Common myeloid progenitor, CD34-positive (primary cell): ENCODE measurements at regions not wholly inside any gene's neighbourhood (a gene's known extent, or its start where the extent isn't known, plus 50 kb on each side); places are given as distances from the start of the nearest gene placed in this dataset.
A peak's percentile ranks its signal among the peaks of the same experiment; 100 is the strongest.

Experiments used
- CTCF ChIA-PET: fragments of 350-600 bp; sonication (Branson Sonifier 250); formaldehyde crosslinking; loops from one replicate; lab custom pipeline; 2021; ENCODE audit warnings: antibody characterized with exemption; lab: Charles Lee
- POLR2A ChIA-PET: fragments of 350-600 bp; sonication (Branson Sonifier 250); formaldehyde crosslinking; loops from one replicate; lab custom pipeline; 2021; ENCODE audit warnings: antibody characterized with exemption; lab: Charles Lee
- DNase-seq, 3 donors: peaks; one replicate each; pipeline versions ENCODE4 v3.0.0 to v3.0.0-alpha.2; 2013
- H3K27ac ChIP-seq, 2 experiments: 1 replicate in 1 of 2; 2 replicates in 1 of 2; pipeline ENCODE4 v1.7.0; 2013; ENCODE audit warnings: inconsistent platforms in 2 of 2, low read length in 2 of 2, mild to moderate bottlenecking in 2 of 2, low read depth in 1 of 2, moderate library complexity in 1 of 2; ENCODE audit not compliant: severe bottlenecking in 2 of 2, insufficient read depth in 1 of 2, poor library complexity in 1 of 2
- H3K27me3 ChIP-seq, 5 experiments: replicated peaks in 2 of 5; 1 replicate in 3 of 5; 2 replicates in 2 of 5; pipeline versions ENCODE4 v1.6.1 to v1.7.0; 2013; ENCODE audit warnings: low read length in 4 of 5, mild to moderate bottlenecking in 2 of 5, moderate library complexity in 2 of 5, inconsistent platforms in 1 of 5; ENCODE audit not compliant: insufficient read depth in 5 of 5, control insufficient read depth in 4 of 5
- H3K36me3 ChIP-seq, 4 experiments: 1 replicate in 2 of 4; 2 replicates in 2 of 4; pipeline versions ENCODE4 v1.6.1 to v1.7.0; 2013; ENCODE audit warnings: low read length in 3 of 4, control low read depth in 1 of 4, mild to moderate bottlenecking in 1 of 4; ENCODE audit not compliant: control insufficient read depth in 4 of 4, insufficient read depth in 4 of 4
- H3K4me1 ChIP-seq, 4 experiments: 1 replicate in 3 of 4; 2 replicates in 1 of 4; pipeline versions ENCODE4 v1.6.1 to v1.7.1; 2013; ENCODE audit warnings: low read length in 3 of 4, mild to moderate bottlenecking in 3 of 4, control low read depth in 1 of 4, inconsistent platforms in 1 of 4, moderate library complexity in 1 of 4; ENCODE audit not compliant: control insufficient read depth in 4 of 4, insufficient read depth in 4 of 4; ENCODE audit errors: control extremely low read depth in 1 of 4
- H3K4me3 ChIP-seq, 7 experiments: 1 replicate in 4 of 7; 2 replicates in 3 of 7; pipeline versions ENCODE4 v1.5.1 to v1.7.0; 2013; ENCODE audit warnings: mild to moderate bottlenecking in 7 of 7, low read length in 6 of 7, moderate library complexity in 6 of 7, inconsistent platforms in 2 of 7, low read depth in 2 of 7, control low read depth in 1 of 7; ENCODE audit not compliant: insufficient read depth in 4 of 7, control insufficient read depth in 1 of 7; ENCODE audit errors: extremely low read depth in 1 of 7
- H3K9me3 ChIP-seq, 5 experiments: 1 replicate in 4 of 5; 2 replicates in 1 of 5; pipeline versions ENCODE4 v1.6.1 to v1.7.1; 2013; ENCODE audit warnings: low read length in 4 of 5, mild to moderate bottlenecking in 2 of 5, inconsistent platforms in 1 of 5, low read depth in 1 of 5, moderate library complexity in 1 of 5; ENCODE audit not compliant: control insufficient read depth in 4 of 5, insufficient read depth in 2 of 5; ENCODE audit errors: control extremely low read depth in 1 of 5
- WGBS: methylation state at CpG from one replicate; pipeline ENCODE4 v1.1.5; 2013; ENCODE audit not compliant: insufficient coverage; 5-methylcytosine and 5-hydroxymethylcytosine counted together

GRCh38 chr4:59983852-59984251 lies 1216.3 kb upstream of the ADGRL3 start:
- ChIA-PET CTCF (no interaction called here), POLR2A (no interaction called here)
- Histone ChIP-seq H3K9me3 (no peaks in the 10 kb centered on the region), H3K27me3 (no peaks in the 10 kb centered on the region), H3K4me1 (no peaks in the 10 kb centered on the region), H3K36me3 (no peaks in the 10 kb centered on the region), H3K27ac (no peak overlapping the region), H3K4me3 (no peak overlapping the region)
- no CpG with 5 or more reads among the region's 1 CpG for WGBS
- no peak for DNase-seq

GRCh38 chr4:59987289-59987688 lies 1212.8 kb upstream of the ADGRL3 start:
- 100% methylated on average over 1 of the region's 1 CpG for WGBS
- no peaks in the 10 kb centered on the region for H3K36me3 ChIP-seq

GRCh38 chr4:59994118-59994517 lies 1206.0 kb upstream of the ADGRL3 start:
- Histone ChIP-seq H3K27ac (no peak overlapping the region), H3K4me3 (no peak overlapping the region), H3K4me1 (no peaks in the 10 kb centered on the region), H3K9me3 (peaks cover 0 to 22% (median 0%) of the 10 kb centered on the region in 5 experiments), H3K36me3 (no peaks in the 10 kb centered on the region), H3K27me3 (no peaks in the 10 kb centered on the region)
- ChIA-PET CTCF (no interaction called here), POLR2A (no interaction called here)
- WGBS: 100% methylated on average over 1 of the region's 1 CpG
- peak in 1 of 3 donors; percentile 13 for DNase-seq

More at GRCh38 chr4:59987289-59987688, 1212.8 kb upstream of the ADGRL3 start:
- POLR2A ChIA-PET: no interaction called here
- DNase-seq: no peak
- Histone ChIP-seq H3K4me1 (no peaks in the 10 kb centered on the region), H3K9me3 (no peaks in the 10 kb centered on the region), H3K4me3 (no peak overlapping the region), H3K27me3 (no peaks in the 10 kb centered on the region), H3K27ac (no peak overlapping the region)
- CTCF ChIA-PET: no interaction called here

- no peaks in the 10 kb centered on the region for H3K4me1 ChIP-seq
- CTCF ChIA-PET: interaction anchor here (0.6 kb wide), 1 partner anchor 665 kb away, joined by 3 read pairs; no protein-coding TSS in a partner anchor
- DNase-seq: no peak
- no CpG with 5 or more reads among the region's 3 CpGs for WGBS
- H3K9me3 ChIP-seq: peaks cover 0 to 9% (median 0%) of the 10 kb centered on the region in 5 experiments
- no peak overlapping the region for H3K4me3 ChIP-seq
- no peak overlapping the region for H3K27ac ChIP-seq
- POLR2A ChIA-PET: no interaction called here
- H3K36me3 ChIP-seq: no peaks in the 10 kb centered on the region
- no peaks in the 10 kb centered on the region for H3K27me3 ChIP-seq
Observed at GRCh38 chr4:60002603-60003337, 1197.4 kb upstream of the ADGRL3 start.

- ChIA-PET POLR2A (interaction anchor here (0.6 kb wide), 1 partner anchor 253 kb away, joined by 5 read pairs; no protein-coding TSS in a partner anchor), CTCF (no interaction called here)
- no peak overlapping the region for H3K27ac ChIP-seq
- H3K27me3 ChIP-seq: no peaks in the 10 kb centered on the region
- no peak for DNase-seq
- no peaks in the 10 kb centered on the region for H3K36me3 ChIP-seq
- WGBS: no CpG with 5 or more reads among the region's 2 CpGs
- H3K9me3 ChIP-seq: no peaks in the 10 kb centered on the region
- H3K4me3 ChIP-seq: no peak overlapping the region
- H3K4me1 ChIP-seq: no peaks in the 10 kb centered on the region
Observed at GRCh38 chr4:60013464-60014184, 1186.5 kb upstream of the ADGRL3 start.

- no peaks in the 10 kb centered on the region for H3K27me3 ChIP-seq
- H3K36me3 ChIP-seq: no peaks in the 10 kb centered on the region
- H3K4me1 ChIP-seq: no peaks in the 10 kb centered on the region
- POLR2A ChIA-PET: no interaction called here
- DNase-seq: no peak
- no CpG with 5 or more reads among the region's 1 CpG for WGBS
- no peaks in the 10 kb centered on the region for H3K9me3 ChIP-seq
- H3K4me3 ChIP-seq: no peak overlapping the region
- H3K27ac ChIP-seq: no peak overlapping the region
- CTCF ChIA-PET: no interaction called here
Observed at GRCh38 chr4:60016971-60017370, 1183.2 kb upstream of the ADGRL3 start.

GRCh38 chr4:60019180-60019579 lies 1180.9 kb upstream of the ADGRL3 start:
- no peak overlapping the region for H3K27ac ChIP-seq
- H3K4me1 ChIP-seq: no peaks in the 10 kb centered on the region
- H3K36me3 ChIP-seq: no peaks in the 10 kb centered on the region
- H3K27me3 ChIP-seq: no peaks in the 10 kb centered on the region
- no peak overlapping the region for H3K4me3 ChIP-seq
- WGBS: 80% methylated on average over 1 of the region's 2 CpGs
- ChIA-PET POLR2A (no interaction called here), CTCF (interaction anchor here (0.6 kb wide), 1 partner anchor 10 kb away, joined by 4 read pairs; no protein-coding TSS in a partner anchor)
- H3K9me3 ChIP-seq: no peaks in the 10 kb centered on the region
- no peak for DNase-seq
